Superior temporal gyrus (tissue), 1 donor: ENCODE measurements at regions not wholly inside any gene's neighbourhood (a gene's known extent, or its start where the extent isn't known, plus 50 kb on each side); places are given as distances from the start of the nearest gene placed in this dataset.
"Not testable (repeated sequence)": the region's sequence is repeated elsewhere in the genome, so short reads cannot be mapped to it uniquely, and the experiment has no call there.

Source experiments
- DNase-seq: peaks from one replicate; pipeline ENCODE4 v3.0.0-alpha.2; 2016; ENCODE audit errors: extremely low spot score

- no peak for DNase-seq
Observed at GRCh38 chr5:25453500-25453899, 808.7 kb upstream of the CDH10 start.

GRCh38 chr5:25451294-25451693 is 806.5 kb upstream of the CDH10 start:
- no peak for DNase-seq

GRCh38 chr5:25448646-25449045 is 803.9 kb upstream of the CDH10 start:
- DNase-seq: no peak

GRCh38 chr5:25448190-25448621 is 803.4 kb upstream of the CDH10 start:
- no peak for DNase-seq

GRCh38 chr5:25446061-25446420 is 801.3 kb upstream of the CDH10 start:
- not testable (repeated sequence) for DNase-seq

- not testable (repeated sequence) for DNase-seq
Observed at GRCh38 chr5:25445381-25446060, 800.7 kb upstream of the CDH10 start.

GRCh38 chr5:25444697-25445096 is 799.9 kb upstream of the CDH10 start:
- no peak for DNase-seq

GRCh38 chr5:25441810-25442209 is 797.0 kb upstream of the CDH10 start:
- no peak for DNase-seq

GRCh38 chr5:25439025-25439424 is 794.2 kb upstream of the CDH10 start:
- DNase-seq: no peak

- not testable (repeated sequence) for DNase-seq
Observed at GRCh38 chr5:25438375-25438774, 793.6 kb upstream of the CDH10 start.

- no peak for DNase-seq
Observed at GRCh38 chr5:25436452-25436851, 791.7 kb upstream of the CDH10 start.

- no peak for DNase-seq
Observed at GRCh38 chr5:25435882-25436281, 791.1 kb upstream of the CDH10 start.

- DNase-seq: no peak
Observed at GRCh38 chr5:25427240-25427639, 782.5 kb upstream of the CDH10 start.

- no peak for DNase-seq
Observed at GRCh38 chr5:25423271-25423670, 778.5 kb upstream of the CDH10 start.

GRCh38 chr5:25419684-25420083 is 774.9 kb upstream of the CDH10 start:
- DNase-seq: no peak

- DNase-seq: no peak
Observed at GRCh38 chr5:25418978-25419377, 774.2 kb upstream of the CDH10 start.

- DNase-seq: no peak
Observed at GRCh38 chr5:25418319-25418859, 773.6 kb upstream of the CDH10 start.

- DNase-seq: no peak
Observed at GRCh38 chr5:25416960-25417359, 772.2 kb upstream of the CDH10 start.

GRCh38 chr5:25415970-25416369 is 771.2 kb upstream of the CDH10 start:
- no peak for DNase-seq

- no peak for DNase-seq
Observed at GRCh38 chr5:25414742-25415141, 770.0 kb upstream of the CDH10 start.

GRCh38 chr5:25412116-25412661 is 767.4 kb upstream of the CDH10 start:
- no peak for DNase-seq

- DNase-seq: not testable (repeated sequence)
Observed at GRCh38 chr5:25407365-25407764, 762.6 kb upstream of the CDH10 start.

GRCh38 chr5:25405850-25406249 is 761.1 kb upstream of the CDH10 start:
- DNase-seq: no peak
